HEK293T (cell line): ENCODE measurements at regions not wholly inside any gene's neighbourhood (a gene's known extent, or its start where the extent isn't known, plus 50 kb on each side); places are given as distances from the start of the nearest gene placed in this dataset.

Source experiments
- ARNT ChIP-seq: fragments of 450-650 bp; IDR thresholded peaks from 2 replicates; pipeline ENCODE4 v1.6.1; 2017; ENCODE audit warnings: mild to moderate bottlenecking
- CTBP1 ChIP-seq: fragments of 450-650 bp; IDR thresholded peaks from 2 replicates; pipeline ENCODE4 v1.6.1; 2016; ENCODE audit warnings: borderline replicate concordance
- HDGF ChIP-seq: fragments of 450-650 bp; IDR thresholded peaks from 2 replicates; pipeline ENCODE4 v1.6.1; 2017; ENCODE audit warnings: antibody characterized with exemption, borderline replicate concordance
- L3MBTL2 ChIP-seq: fragments of 450-650 bp; conservative IDR thresholded peaks from 2 replicates; pipeline ENCODE4 v1.6.1; 2016; ENCODE audit warnings: mild to moderate bottlenecking
- SP1 ChIP-seq: fragments of 450-650 bp; IDR thresholded peaks from 2 replicates; pipeline ENCODE4 v1.6.1; 2017
- SUZ12 ChIP-seq: fragments of 450-650 bp; IDR thresholded peaks from 2 replicates; pipeline ENCODE4 v1.6.1; 2016; ENCODE audit warnings: mild to moderate bottlenecking
- TARDBP ChIP-seq: fragments of 450-650 bp; IDR thresholded peaks from 2 replicates; pipeline ENCODE4 v1.6.1; 2016
- ZNF384 ChIP-seq: fragments of 450-650 bp; IDR thresholded peaks from 2 replicates; pipeline ENCODE4 v1.6.1; 2016

- no peak for TF ChIP-seq ARNT
- TF ChIP-seq ZNF384 = no peak
- no peak for TF ChIP-seq L3MBTL2
- TF ChIP-seq HDGF = no peak
- TF ChIP-seq TARDBP = no peak
- no peak for TF ChIP-seq CTBP1
- no peak for TF ChIP-seq SUZ12
- TF ChIP-seq SP1 = no peak
Observed at GRCh38 chr13:29987340-29987739, 136.9 kb upstream of the UBL3 start.
